Esophagus muscularis mucosa (tissue), 4 donors: ENCODE measurements at regions not wholly inside any gene's neighbourhood (a gene's known extent, or its start where the extent isn't known, plus 50 kb on each side); places are given as distances from the start of the nearest gene placed in this dataset.

Experiments
- DNase-seq: peaks from one replicate; pipeline ENCODE4 v3.0.0-alpha.2; 2017; ENCODE audit errors: extremely low spot score
- H3K27ac ChIP-seq, 4 donors: fragments of 200-600 bp; sonication (generic); replicated peaks in 1 of 4; 1 replicate in 3 of 4; 2 replicates in 1 of 4; pipeline ENCODE4 v1.5.1; 2016 to 2019; ENCODE audit warnings: mild to moderate bottlenecking in 1 of 4
- H3K27me3 ChIP-seq, 4 donors: fragments of 200-600 bp; sonication (generic); one replicate each; pipeline versions ENCODE4 v1.5.1 to v1.6.0; 2016 to 2019
- H3K36me3 ChIP-seq, 4 donors: fragments of 200-600 bp; sonication (generic); one replicate each; pipeline ENCODE4 v1.5.1; 2016 to 2019
- H3K4me1 ChIP-seq, 4 donors: fragments of 200-600 bp; sonication (generic); one replicate each; pipeline ENCODE4 v1.5.1; 2016 to 2019
- H3K4me3 ChIP-seq, 4 donors: fragments of 200-600 bp; sonication (generic); 1 replicate in 2 of 4; 2 replicates in 2 of 4; pipeline ENCODE4 v1.5.1; 2016 to 2019; ENCODE audit warnings: mild to moderate bottlenecking in 4 of 4, moderate library complexity in 1 of 4
- H3K9me3 ChIP-seq, 4 donors: fragments of 200-600 bp; sonication (generic); 1 replicate in 3 of 4; 2 replicates in 1 of 4; pipeline ENCODE4 v1.5.1; 2016 to 2019
- EP300 ChIP-seq: sonication (generic); formaldehyde crosslinking; IDR thresholded peaks from one replicate; pipeline ENCODE4 v1.6.1; 2017; ENCODE audit warnings: antibody characterized with exemption
- POLR2A ChIP-seq: fragments of 450-650 bp; IDR thresholded peaks from one replicate; pipeline ENCODE4 v1.6.1; 2017; ENCODE audit warnings: antibody characterized with exemption, moderate library complexity, mild to moderate bottlenecking, low read depth
- POLR2AphosphoS5 ChIP-seq, 2 donors: sonication (generic); formaldehyde crosslinking; IDR thresholded peaks; one replicate each; pipeline ENCODE4 v1.6.1; 2017; ENCODE audit warnings: antibody characterized with exemption in 2 of 2
- WGBS: methylation state at CpG from one replicate; pipeline ENCODE4 v1.1.5; 2018; 5-methylcytosine and 5-hydroxymethylcytosine counted together
- intact Hi-C: fragments of 100-400 bp; cut with DNase I; formaldehyde crosslinking; loops from one replicate; pipeline ENCODE4 v1.15.1; 2023
- TF ChIP-seq, protein P1 (sequence below), 3 experiments: fragments of 200-600 bp in 2 of 3; fragments of 450-650 bp in 1 of 3; sonication (generic) in 2 of 3; IDR thresholded peaks; one replicate each; pipeline ENCODE4 v1.5.1; 2017 to 2019; ENCODE audit warnings: antibody characterized with exemption in 3 of 3, mild to moderate bottlenecking in 2 of 3, moderate library complexity in 1 of 3

DNA sequence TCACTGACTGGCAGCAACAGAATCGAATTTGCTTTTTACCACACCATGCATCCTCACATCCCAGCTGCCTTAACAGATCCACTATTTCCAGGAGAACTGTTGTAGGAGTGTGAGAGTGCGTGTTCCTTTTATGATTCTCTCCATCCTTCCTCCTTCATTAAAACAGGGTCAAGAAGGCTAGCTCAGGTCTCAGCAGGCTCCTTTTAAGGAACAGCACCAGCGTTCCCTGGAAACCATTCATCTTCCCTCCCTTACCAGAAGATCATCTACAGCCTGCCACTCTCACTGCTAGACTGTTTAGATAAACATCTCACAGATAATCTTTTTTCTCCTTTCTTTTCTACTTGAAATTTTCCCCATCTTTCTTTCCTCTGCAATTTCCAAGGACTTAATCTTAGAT is 1531.9 kb upstream of the CDH8 start:
- no peaks in the 10 kb centered on the region for H3K27me3 ChIP-seq
- no peak for DNase-seq
- 52% methylated on average over 3 of the region's 3 CpGs for WGBS
- intact Hi-C loops: no loop called here
- H3K9me3 ChIP-seq: no peaks in the 10 kb centered on the region
- no peak overlapping the region for H3K27ac ChIP-seq
- H3K4me1 ChIP-seq: no peaks in the 10 kb centered on the region
- H3K4me3 ChIP-seq: no peak overlapping the region
- H3K36me3 ChIP-seq: no peaks in the 10 kb centered on the region
- no peak for TF ChIP-seq POLR2A
- TF ChIP-seq, protein P1, sequence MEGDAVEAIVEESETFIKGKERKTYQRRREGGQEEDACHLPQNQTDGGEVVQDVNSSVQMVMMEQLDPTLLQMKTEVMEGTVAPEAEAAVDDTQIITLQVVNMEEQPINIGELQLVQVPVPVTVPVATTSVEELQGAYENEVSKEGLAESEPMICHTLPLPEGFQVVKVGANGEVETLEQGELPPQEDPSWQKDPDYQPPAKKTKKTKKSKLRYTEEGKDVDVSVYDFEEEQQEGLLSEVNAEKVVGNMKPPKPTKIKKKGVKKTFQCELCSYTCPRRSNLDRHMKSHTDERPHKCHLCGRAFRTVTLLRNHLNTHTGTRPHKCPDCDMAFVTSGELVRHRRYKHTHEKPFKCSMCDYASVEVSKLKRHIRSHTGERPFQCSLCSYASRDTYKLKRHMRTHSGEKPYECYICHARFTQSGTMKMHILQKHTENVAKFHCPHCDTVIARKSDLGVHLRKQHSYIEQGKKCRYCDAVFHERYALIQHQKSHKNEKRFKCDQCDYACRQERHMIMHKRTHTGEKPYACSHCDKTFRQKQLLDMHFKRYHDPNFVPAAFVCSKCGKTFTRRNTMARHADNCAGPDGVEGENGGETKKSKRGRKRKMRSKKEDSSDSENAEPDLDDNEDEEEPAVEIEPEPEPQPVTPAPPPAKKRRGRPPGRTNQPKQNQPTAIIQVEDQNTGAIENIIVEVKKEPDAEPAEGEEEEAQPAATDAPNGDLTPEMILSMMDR (IDR thresholded peaks at IDR 0.05): no peak

DNA sequence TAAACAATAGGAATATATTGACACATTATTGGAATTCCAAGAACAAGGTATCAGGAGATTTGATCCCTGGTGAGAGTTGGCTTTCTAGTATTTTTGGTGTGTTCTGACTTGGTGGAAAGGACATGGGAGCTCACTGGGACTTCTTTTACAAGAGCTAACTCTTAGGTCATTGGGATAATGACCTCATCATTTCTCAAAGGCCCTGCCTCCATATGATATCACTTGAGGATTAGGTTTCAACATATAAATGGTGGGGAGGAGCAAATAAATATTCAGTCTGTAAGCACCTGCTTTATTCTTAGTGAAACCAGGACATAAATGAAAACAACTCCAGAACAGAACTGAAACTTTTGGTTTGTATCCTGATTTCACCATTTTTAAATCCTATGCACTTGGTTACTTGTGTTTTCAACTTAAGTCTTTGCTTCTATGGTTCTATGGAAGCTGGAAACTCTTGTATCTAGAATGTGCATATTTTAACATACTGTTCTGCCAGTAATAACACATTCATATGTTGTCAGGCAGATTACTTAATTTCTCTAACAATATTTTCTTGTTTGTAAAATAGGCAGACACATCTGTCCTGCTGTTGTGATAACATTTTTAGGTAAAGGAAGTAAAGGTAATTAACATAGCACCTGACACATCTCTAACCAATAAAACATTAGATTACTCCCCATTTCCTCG is 1527.7 kb upstream of the CDH8 start:
- no peaks in the 10 kb centered on the region for H3K4me1 ChIP-seq
- no peak overlapping the region for H3K27ac ChIP-seq
- H3K27me3 ChIP-seq: no peaks in the 10 kb centered on the region
- WGBS: 75% methylated on average over 1 of the region's 1 CpG
- no peaks in the 10 kb centered on the region for H3K9me3 ChIP-seq
- intact Hi-C loops: no loop called here
- H3K36me3 ChIP-seq: no peaks in the 10 kb centered on the region
- H3K4me3 ChIP-seq: no peak overlapping the region
- TF ChIP-seq, protein P1 (IDR thresholded peaks at IDR 0.05): no peak
- TF ChIP-seq EP300 (no peak), POLR2AphosphoS5 (IDR thresholded peaks at IDR 0.05) (no peak), POLR2A (no peak)
- no peak for DNase-seq

DNA sequence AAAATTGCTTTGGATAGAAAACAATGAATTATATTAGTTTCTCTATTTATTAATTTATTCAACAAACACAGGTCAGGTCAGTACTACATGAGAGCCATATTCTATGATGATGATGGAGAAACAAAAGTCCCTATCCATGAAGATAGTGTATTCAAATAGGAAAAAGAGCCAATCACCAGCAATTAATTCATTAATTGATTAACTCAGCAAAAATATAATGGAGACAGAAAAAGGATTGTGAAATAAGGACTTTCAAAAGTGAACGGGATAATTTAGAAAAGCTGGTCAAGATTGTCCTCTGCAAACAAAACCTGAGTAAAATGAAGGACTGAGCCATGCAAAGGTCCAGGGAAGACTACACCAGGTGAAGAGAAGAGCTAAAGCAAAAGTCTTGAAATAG is 1517.7 kb upstream of the CDH8 start:
- intact Hi-C loops: no loop called here
- H3K36me3 ChIP-seq: no peaks in the 10 kb centered on the region

DNA sequence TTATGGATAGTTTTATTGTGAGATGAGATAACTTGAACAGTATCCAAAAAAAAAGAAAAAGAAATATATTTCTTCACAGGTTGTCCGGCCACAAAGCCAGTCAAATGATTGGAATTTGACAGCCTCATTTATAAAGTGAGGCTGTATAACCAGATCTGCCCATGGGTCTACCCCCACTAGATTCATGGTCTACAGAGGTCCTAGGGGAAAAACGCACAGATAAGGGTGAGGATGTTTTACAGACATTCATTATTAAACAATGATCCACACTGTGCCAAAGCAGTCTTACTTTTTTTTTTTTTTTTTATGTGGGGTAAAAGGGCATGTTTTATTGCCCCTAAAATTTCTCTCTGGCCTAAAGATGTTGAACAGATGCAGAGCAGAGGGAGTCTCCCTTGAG is 1503.0 kb upstream of the CDH8 start:
- Histone ChIP-seq H3K27me3 (no peaks in the 10 kb centered on the region), H3K36me3 (no peaks in the 10 kb centered on the region), H3K4me3 (no peak overlapping the region), H3K27ac (no peak overlapping the region), H3K9me3 (no peaks in the 10 kb centered on the region), H3K4me1 (no peaks in the 10 kb centered on the region)
- WGBS: 56% methylated on average over 2 of the region's 2 CpGs
- TF ChIP-seq POLR2A (no peak), POLR2AphosphoS5 (IDR thresholded peaks at IDR 0.05) (no peak), EP300 (no peak)
- TF ChIP-seq, protein P1 (IDR thresholded peaks at IDR 0.05): no peak
- intact Hi-C loops: no loop called here
- DNase-seq: no peak

More for the DNA sequence above, 1517.7 kb upstream of the CDH8 start:
- no peaks in the 10 kb centered on the region for H3K4me1 ChIP-seq
- DNase-seq: no peak
- H3K27ac ChIP-seq: no peak overlapping the region
- H3K4me3 ChIP-seq: no peak overlapping the region
- H3K27me3 ChIP-seq: no peaks in the 10 kb centered on the region
- no peaks in the 10 kb centered on the region for H3K9me3 ChIP-seq
- no peak for TF ChIP-seq EP300
- no peak for TF ChIP-seq POLR2A
- TF ChIP-seq POLR2AphosphoS5 (IDR thresholded peaks at IDR 0.05): no peak
- TF ChIP-seq, protein P1 (IDR thresholded peaks at IDR 0.05): no peak
- 91% methylated on average over 1 of the region's 1 CpG for WGBS

DNA sequence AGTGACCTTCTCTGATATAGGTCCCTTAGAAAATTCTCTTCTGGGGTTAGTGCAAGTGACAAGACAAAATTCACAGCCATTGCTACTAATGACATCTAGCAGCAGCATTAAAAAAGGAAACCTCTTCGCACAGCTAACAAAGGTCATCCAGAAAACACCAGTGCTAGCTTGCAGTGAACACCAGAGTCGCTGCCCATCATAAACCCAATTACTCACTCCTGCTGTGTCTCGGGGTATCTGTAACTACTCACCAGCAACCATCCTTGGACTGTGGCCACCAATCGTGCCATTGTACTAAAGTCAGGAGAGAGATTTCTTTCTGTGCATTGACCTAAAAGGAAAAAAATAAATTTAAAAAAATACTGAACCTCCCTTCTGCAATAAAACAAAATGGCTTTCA is 1494.7 kb upstream of the CDH8 start:
- H3K36me3 ChIP-seq: no peaks in the 10 kb centered on the region
- H3K9me3 ChIP-seq: peaks cover 0 to 3% (median 0%) of the 10 kb centered on the region in 4 donors
- TF ChIP-seq EP300 (no peak), POLR2A (no peak), POLR2AphosphoS5 (IDR thresholded peaks at IDR 0.05) (no peak)
- TF ChIP-seq, protein P1 (IDR thresholded peaks at IDR 0.05): no peak
- 85% methylated on average over 4 of the region's 4 CpGs for WGBS
- no peak overlapping the region for H3K27ac ChIP-seq
- DNase-seq: no peak
- intact Hi-C loops: no loop called here
- H3K4me3 ChIP-seq: no peak overlapping the region
- H3K4me1 ChIP-seq: no peaks in the 10 kb centered on the region
- H3K27me3 ChIP-seq: no peaks in the 10 kb centered on the region
